Lung (tissue), 11 donors: ENCODE measurements at regions not wholly inside any gene's neighbourhood (a gene's known extent, or its start where the extent isn't known, plus 50 kb on each side); places are given as distances from the start of the nearest gene placed in this dataset.

Experiments used
- ATAC-seq: fragments of 200-7000 bp; cut with Tn5 transposase; one replicate; pipeline ENCODE4 v1.9.1; 2020; ENCODE audit warnings: moderate number of reproducible peaks; ENCODE audit not compliant: insufficient read depth, low FRiP score
- DNase-seq, 3 donors: peaks; one replicate each; pipeline ENCODE4 v3.0.0-alpha.2; 2013 to 2017
- H3K27ac ChIP-seq, 2 donors: one replicate each; pipeline ENCODE4 v1.5.1; 2013; ENCODE audit warnings: mild to moderate bottlenecking in 2 of 2, moderate library complexity in 2 of 2, control low read depth in 1 of 2, inconsistent platforms in 1 of 2, low read depth in 1 of 2, low read length in 1 of 2
- H3K27me3 ChIP-seq, 3 donors: one replicate each; pipeline ENCODE4 v1.5.1; 2013; ENCODE audit warnings: low read length in 2 of 3; ENCODE audit not compliant: control insufficient read depth in 3 of 3, insufficient read depth in 3 of 3
- H3K36me3 ChIP-seq, 4 donors: one replicate each; pipeline ENCODE4 v1.5.1; 2013; ENCODE audit warnings: low read length in 4 of 4, mild to moderate bottlenecking in 1 of 4, moderate library complexity in 1 of 4; ENCODE audit not compliant: control insufficient read depth in 4 of 4, insufficient read depth in 4 of 4
- H3K4me1 ChIP-seq, 5 donors: one replicate each; pipeline ENCODE4 v1.5.1; 2013; ENCODE audit warnings: low read length in 5 of 5, mild to moderate bottlenecking in 2 of 5, moderate library complexity in 1 of 5; ENCODE audit not compliant: control insufficient read depth in 5 of 5, insufficient read depth in 5 of 5
- H3K4me3 ChIP-seq: one replicate; pipeline ENCODE4 v1.5.1; 2013; ENCODE audit warnings: mild to moderate bottlenecking, control low read depth, moderate library complexity
- H3K9ac ChIP-seq, 2 donors: one replicate each; pipeline ENCODE4 v1.5.1; 2013; ENCODE audit warnings: low read length in 2 of 2, control low read depth in 1 of 2; ENCODE audit not compliant: insufficient read depth in 1 of 2
- H3K9me3 ChIP-seq, 4 donors: one replicate each; pipeline ENCODE4 v1.5.1; 2013; ENCODE audit warnings: low read length in 3 of 4, mild to moderate bottlenecking in 1 of 4, moderate library complexity in 1 of 4; ENCODE audit not compliant: control insufficient read depth in 4 of 4, insufficient read depth in 3 of 4
- CTCF ChIP-seq: IDR thresholded peaks from 2 replicates; pipeline ENCODE4 v1.5.1; 2012; ENCODE audit warnings: mild to moderate bottlenecking; ENCODE audit errors: control extremely low read depth, extremely low read depth
- whole genome bisulfite sequencing, 2 donors: extraction: QIAGEN DNeasy Blood & Tissue Kit; methylation state at CpG; one replicate each; pipeline ENCODE4 v1.1.7; 2013; 5-methylcytosine and 5-hydroxymethylcytosine counted together
- donor health status: control.
- donor health status: control.
- donor health status: Bipolar disorder and iron deficiency.
- donor health status: healthy.
- donor health status: DM: yes; HTN: yes; CAD: no.

GRCh38 chr20:12358006-12358654, 440.4 kb downstream of the BTBD3 start:
- Histone ChIP-seq H3K27ac (no peak overlapping the region), H3K4me3 (no peak overlapping the region), H3K36me3 (no peaks in the 10 kb centered on the region), H3K9me3 (peaks cover 0 to 4% (median 3%) of the 10 kb centered on the region in 4 donors), H3K9ac (no peak overlapping the region), H3K4me1 (no peaks in the 10 kb centered on the region), H3K27me3 (no peaks in the 10 kb centered on the region)
- TF ChIP-seq CTCF = no peak
- WGBS, 2 donors = 70 to 73% methylated on average over 4 of the region's 4 CpGs
- ATAC-seq = no peak
- DNase-seq = no peak

- no peak for ATAC-seq
Measured at GRCh38 chr20:12358655-12359009, 440.9 kb downstream of the BTBD3 start.

GRCh38 chr20:12371990-12372389, 454.3 kb downstream of the BTBD3 start:
- Histone ChIP-seq H3K36me3 (no peaks in the 10 kb centered on the region), H3K9ac (no peak overlapping the region), H3K27ac (no peak overlapping the region), H3K9me3 (no peaks in the 10 kb centered on the region), H3K4me3 (no peak overlapping the region), H3K27me3 (no peaks in the 10 kb centered on the region), H3K4me1 (no peaks in the 10 kb centered on the region)
- no peak for TF ChIP-seq CTCF
- ATAC-seq (no peak), DNase-seq (no peak)
- 20 to 33% methylated on average over 1 of the region's 1 CpG for WGBS, 2 donors

More at GRCh38 chr20:12358655-12359009, 440.9 kb downstream of the BTBD3 start:
- Histone ChIP-seq H3K36me3 (no peaks in the 10 kb centered on the region), H3K4me3 (no peak overlapping the region), H3K9ac (no peak overlapping the region), H3K27ac (no peak overlapping the region), H3K9me3 (peaks cover 0 to 4% (median 3%) of the 10 kb centered on the region in 4 donors), H3K27me3 (no peaks in the 10 kb centered on the region), H3K4me1 (no peaks in the 10 kb centered on the region)
- TF ChIP-seq CTCF = no peak
- 92 to 94% methylated on average over 2 of the region's 2 CpGs for WGBS, 2 donors
- no peak for DNase-seq

GRCh38 chr20:12372557-12372956, 454.9 kb downstream of the BTBD3 start:
- TF ChIP-seq CTCF = no peak
- no peak overlapping the region for H3K27ac ChIP-seq
- no peaks in the 10 kb centered on the region for H3K4me1 ChIP-seq
- no peak overlapping the region for H3K4me3 ChIP-seq
- no peaks in the 10 kb centered on the region for H3K9me3 ChIP-seq
- WGBS, 2 donors = 57 to 86% methylated on average over 1 of the region's 1 CpG
- no peak overlapping the region for H3K9ac ChIP-seq
- ATAC-seq = no peak
- DNase-seq = no peak
- no peaks in the 10 kb centered on the region for H3K27me3 ChIP-seq
- no peaks in the 10 kb centered on the region for H3K36me3 ChIP-seq
